HepG2 (cell line): ENCODE measurements at regions not wholly inside any gene's neighbourhood (a gene's known extent, or its start where the extent isn't known, plus 50 kb on each side); places are given as distances from the start of the nearest gene placed in this dataset.

Experiments
- ATAD3A ChIP-seq: sonication (generic); formaldehyde crosslinking; IDR thresholded peaks from 2 replicates; pipeline ENCODE4 v1.4.0; 2020; ENCODE audit warnings: missing genetic modification reagents
- ATF3 ChIP-seq: sonication (generic); formaldehyde crosslinking; IDR thresholded peaks from 2 replicates; pipeline ENCODE4 v1.4.0; 2020; ENCODE audit warnings: missing genetic modification reagents
- ATF6 ChIP-seq: sonication (generic); formaldehyde crosslinking; conservative IDR thresholded peaks from 2 replicates; pipeline ENCODE4 v1.4.0; 2020; ENCODE audit warnings: missing genetic modification reagents
- FOSL1 ChIP-seq: sonication (generic); formaldehyde crosslinking; IDR thresholded peaks from 2 replicates; pipeline ENCODE4 v1.9.0; 2021; ENCODE audit warnings: missing genetic modification reagents, borderline replicate concordance
- FOXO4 ChIP-seq: sonication (generic); formaldehyde crosslinking; conservative IDR thresholded peaks from 2 replicates; pipeline ENCODE4 v1.8.1; 2023; ENCODE audit warnings: missing genetic modification reagents
- HMG20B ChIP-seq: conservative IDR thresholded peaks from 2 replicates; pipeline ENCODE4 v1.6.1; 2016; ENCODE audit warnings: missing genetic modification reagents, missing compliant biosample characterization
- KMT2A ChIP-seq: sonication (generic); formaldehyde crosslinking; IDR thresholded peaks from 2 replicates; pipeline ENCODE4 v1.4.0; 2020; ENCODE audit warnings: missing genetic modification reagents
- MAFF ChIP-seq: IDR thresholded peaks from 2 replicates; pipeline ENCODE4 v1.6.1; 2011; ENCODE audit warnings: low read depth, low read length, improper control_type of control experiment
- MYNN ChIP-seq: sonication (generic); formaldehyde crosslinking; IDR thresholded peaks from 2 replicates; pipeline ENCODE4 v1.4.0; 2020; ENCODE audit warnings: mild to moderate bottlenecking, low read depth, missing genetic modification reagents
- NR3C1 ChIP-seq: sonication (generic); formaldehyde crosslinking; IDR thresholded peaks from 2 replicates; pipeline ENCODE4 v1.4.0; 2020; ENCODE audit warnings: missing genetic modification reagents
- PCBP2 ChIP-seq: fragments of 200-400 bp; formaldehyde crosslinking; optimal IDR thresholded peaks from 2 replicates; pipeline ENCODE3; 2018; ENCODE audit warnings: low read length, low read depth; ENCODE audit not compliant: poor library complexity, severe bottlenecking
- PRMT3 ChIP-seq: sonication (generic); formaldehyde crosslinking; IDR thresholded peaks from 2 replicates; pipeline ENCODE4 v1.8.1; 2022; ENCODE audit warnings: low read depth, mild to moderate bottlenecking, moderate library complexity, missing genetic modification reagents, borderline replicate concordance
- SOX6 ChIP-seq, 2 experiments: fragments of 450-650 bp in 1 of 2; sonication (generic) in 1 of 2; formaldehyde crosslinking in 1 of 2; IDR thresholded peaks; 2 replicates each; pipeline versions ENCODE4 v1.4.0 to v1.6.1; 2017 to 2020; ENCODE audit warnings: antibody characterized with exemption in 1 of 2, mild to moderate bottlenecking in 1 of 2, missing genetic modification reagents in 1 of 2
- YEATS4 ChIP-seq: sonication (generic); formaldehyde crosslinking; IDR thresholded peaks from 2 replicates; pipeline ENCODE4 v1.4.0; 2020; ENCODE audit warnings: missing genetic modification reagents, borderline replicate concordance
- ZBTB38 ChIP-seq: sonication (generic); formaldehyde crosslinking; IDR thresholded peaks from 2 replicates; pipeline ENCODE4 v1.5.1; 2020; ENCODE audit warnings: mild to moderate bottlenecking, missing genetic modification reagents
- ZNF143 ChIP-seq: sonication (generic); formaldehyde crosslinking; IDR thresholded peaks from 2 replicates; pipeline ENCODE4 v1.4.0; 2020; ENCODE audit warnings: missing genetic modification reagents
- ZNF720 ChIP-seq: sonication (generic); formaldehyde crosslinking; IDR thresholded peaks from 2 replicates; pipeline ENCODE4 v1.4.0; 2020; ENCODE audit warnings: missing genetic modification reagents
- ZNF724P ChIP-seq: sonication (generic); formaldehyde crosslinking; IDR thresholded peaks from 2 replicates; pipeline ENCODE4 v1.8.0; 2022; ENCODE audit warnings: missing genetic modification reagents, borderline replicate concordance
- ZNF761 ChIP-seq: sonication (generic); formaldehyde crosslinking; conservative IDR thresholded peaks from 2 replicates; pipeline ENCODE4 v1.4.0; 2020; ENCODE audit warnings: mild to moderate bottlenecking, missing genetic modification reagents
- ZNF768 ChIP-seq: sonication (generic); formaldehyde crosslinking; IDR thresholded peaks from 2 replicates; pipeline ENCODE4 v1.4.0; 2020; ENCODE audit warnings: missing genetic modification reagents
- ZNF800 ChIP-seq: sonication (generic); formaldehyde crosslinking; IDR thresholded peaks from 2 replicates; pipeline ENCODE4 v1.4.0; 2020; ENCODE audit warnings: missing genetic modification reagents
- ZNF816 ChIP-seq: sonication (generic); formaldehyde crosslinking; IDR thresholded peaks from 2 replicates; pipeline ENCODE4 v1.8.0; 2022; ENCODE audit warnings: missing genetic modification reagents, mild to moderate bottlenecking, borderline replicate concordance
- ZSCAN20 ChIP-seq: sonication (generic); formaldehyde crosslinking; IDR thresholded peaks from 2 replicates; pipeline ENCODE4 v1.4.0; 2020; ENCODE audit warnings: missing genetic modification reagents, mild to moderate bottlenecking, borderline replicate concordance

GRCh38 chr7:65269150-65269856, 104.4 kb upstream of the ZNF92 start (continued):
- 0 out of 2 replicates have a peak, but pooled peaks have one; percentile 45 for TF ChIP-seq ATF6 (CRISPR knock-in tag)
- TF ChIP-seq ZNF800 (CRISPR knock-in tag): no peak
- TF ChIP-seq ATF3: no peak
- 0 out of 2 replicates have a peak, but pooled peaks have one; percentile 23 for TF ChIP-seq ZNF724P (CRISPR knock-in tag)
- peak; percentile 87; the same call in 1 of the 2 replicates for TF ChIP-seq FOXO4 (CRISPR knock-in tag)
- peak; percentile 60; the same call in 1 of the 2 replicates for TF ChIP-seq KMT2A
- TF ChIP-seq MAFF: no peak
- TF ChIP-seq ZNF143 (CRISPR knock-in tag): no peak
- TF ChIP-seq PRMT3: no peak
- TF ChIP-seq SOX6 (IDR thresholded peaks at IDR 0.05): no peak
- TF ChIP-seq SOX6 (CRISPR knock-in tag; IDR thresholded peaks at IDR 0.05): peak; percentile 37; the same call in 1 of the 2 replicates
- TF ChIP-seq ZSCAN20 (CRISPR knock-in tag): no peak
- TF ChIP-seq HMG20B (CRISPR knock-in tag): no peak
- no peak for TF ChIP-seq PCBP2
- no peak for TF ChIP-seq MYNN (CRISPR knock-in tag)
- no peak for TF ChIP-seq ZNF816 (CRISPR knock-in tag)
- no peak for TF ChIP-seq NR3C1 (CRISPR knock-in tag)
- no peak for TF ChIP-seq ATAD3A (CRISPR knock-in tag)
- TF ChIP-seq ZNF768 (CRISPR knock-in tag): peak; percentile 39; the same call in 1 of the 2 replicates
- 0 out of 2 replicates have a peak, but pooled peaks have one; percentile 37 for TF ChIP-seq ZNF761 (CRISPR knock-in tag)
- no peak for TF ChIP-seq ZNF720 (CRISPR knock-in tag)
- no peak for TF ChIP-seq ZBTB38
- TF ChIP-seq YEATS4 (CRISPR knock-in tag): peak; percentile 73; the same call in 1 of the 2 replicates
- no peak for TF ChIP-seq FOSL1 (CRISPR knock-in tag)
